Esophagus squamous epithelium (tissue), 5 donors: ENCODE measurements at regions not wholly inside any gene's neighbourhood (a gene's known extent, or its start where the extent isn't known, plus 50 kb on each side); places are given as distances from the start of the nearest gene placed in this dataset.

Experiments used
- DNase-seq: peaks from one replicate; lab custom pipeline; 2025; lab: John Stamatoyannopoulos, UW
- H3K27ac ChIP-seq, 4 donors: fragments of 200-600 bp; sonication (generic); one replicate each; pipeline ENCODE4 v1.5.1; 2016 to 2019; ENCODE audit warnings: mild to moderate bottlenecking in 1 of 4
- H3K27me3 ChIP-seq, 4 donors: fragments of 200-600 bp; sonication (generic); 1 replicate in 3 of 4; 2 replicates in 1 of 4; pipeline versions ENCODE4 v1.5.1 to v1.6.0; 2017 to 2021; ENCODE audit warnings: antibody characterized with exemption in 1 of 4
- H3K36me3 ChIP-seq, 3 donors: fragments of 200-600 bp; sonication (generic); one replicate each; pipeline ENCODE4 v1.5.1; 2016 to 2019
- H3K4me1 ChIP-seq, 3 donors: fragments of 200-600 bp; sonication (generic); one replicate each; pipeline ENCODE4 v1.5.1; 2017 to 2019
- H3K4me3 ChIP-seq, 4 donors: fragments of 200-600 bp; sonication (generic); 1 replicate in 3 of 4; 2 replicates in 1 of 4; pipeline ENCODE4 v1.5.1; 2016 to 2019; ENCODE audit warnings: mild to moderate bottlenecking in 2 of 4, moderate library complexity in 1 of 4
- H3K9me3 ChIP-seq, 3 donors: fragments of 200-600 bp; sonication (generic); one replicate each; pipeline ENCODE4 v1.5.1; 2016 to 2019
- POLR2A ChIP-seq, 4 donors: fragments of 450-650 bp; IDR thresholded peaks; one replicate each; pipeline ENCODE4 v1.6.1; 2017; ENCODE audit warnings: antibody characterized with exemption in 4 of 4, mild to moderate bottlenecking in 4 of 4, moderate library complexity in 3 of 4
- WGBS, 2 donors: methylation state at CpG; one replicate each; pipeline ENCODE4 v1.1.5; 2018; 5-methylcytosine and 5-hydroxymethylcytosine counted together
- intact Hi-C: fragments of 100-400 bp; cut with DNase I; formaldehyde crosslinking; loops from one replicate; pipeline ENCODE4 v1.15.0; 2022
- TF ChIP-seq, protein P1 (sequence below), 6 experiments: fragments of 450-650 bp in 4 of 6; fragments of 200-600 bp in 2 of 6; sonication (generic) in 2 of 6; IDR thresholded peaks; one replicate each; pipeline ENCODE4 v1.5.1; 2016 to 2019; ENCODE audit warnings: antibody characterized with exemption in 6 of 6, mild to moderate bottlenecking in 4 of 6, moderate library complexity in 4 of 6
- donor health status: DM: yes; HTN: yes; CAD: no.

DNA sequence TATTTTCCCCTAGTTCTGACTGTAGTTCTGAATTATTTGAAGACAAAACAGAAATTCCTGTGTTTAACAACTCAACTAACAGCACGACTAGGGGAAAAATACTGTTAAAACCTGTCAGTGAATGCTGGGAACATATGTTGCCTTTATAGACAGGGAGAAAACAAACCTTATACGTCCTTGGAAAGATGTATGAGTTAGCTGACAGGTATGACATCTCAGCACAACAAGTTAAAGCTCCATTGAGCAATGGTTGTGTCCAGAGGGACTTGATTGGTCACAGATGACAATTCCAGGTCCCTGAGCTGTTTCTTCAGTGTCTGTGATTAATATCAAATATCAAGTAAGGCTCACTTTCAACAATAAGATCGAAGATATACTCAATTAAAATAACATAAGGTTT lies 58.2 kb upstream of the DDIT4L start:
- H3K4me1 ChIP-seq: no peaks in the 10 kb centered on the region
- intact Hi-C loops: no loop called here
- H3K4me3 ChIP-seq: no peak overlapping the region
- no peaks in the 10 kb centered on the region for H3K27me3 ChIP-seq
- H3K9me3 ChIP-seq: no peaks in the 10 kb centered on the region
- no peaks in the 10 kb centered on the region for H3K36me3 ChIP-seq
- no peak for DNase-seq
- no peak for TF ChIP-seq POLR2A (IDR thresholded peaks at IDR 0.05)
- TF ChIP-seq, protein P1, sequence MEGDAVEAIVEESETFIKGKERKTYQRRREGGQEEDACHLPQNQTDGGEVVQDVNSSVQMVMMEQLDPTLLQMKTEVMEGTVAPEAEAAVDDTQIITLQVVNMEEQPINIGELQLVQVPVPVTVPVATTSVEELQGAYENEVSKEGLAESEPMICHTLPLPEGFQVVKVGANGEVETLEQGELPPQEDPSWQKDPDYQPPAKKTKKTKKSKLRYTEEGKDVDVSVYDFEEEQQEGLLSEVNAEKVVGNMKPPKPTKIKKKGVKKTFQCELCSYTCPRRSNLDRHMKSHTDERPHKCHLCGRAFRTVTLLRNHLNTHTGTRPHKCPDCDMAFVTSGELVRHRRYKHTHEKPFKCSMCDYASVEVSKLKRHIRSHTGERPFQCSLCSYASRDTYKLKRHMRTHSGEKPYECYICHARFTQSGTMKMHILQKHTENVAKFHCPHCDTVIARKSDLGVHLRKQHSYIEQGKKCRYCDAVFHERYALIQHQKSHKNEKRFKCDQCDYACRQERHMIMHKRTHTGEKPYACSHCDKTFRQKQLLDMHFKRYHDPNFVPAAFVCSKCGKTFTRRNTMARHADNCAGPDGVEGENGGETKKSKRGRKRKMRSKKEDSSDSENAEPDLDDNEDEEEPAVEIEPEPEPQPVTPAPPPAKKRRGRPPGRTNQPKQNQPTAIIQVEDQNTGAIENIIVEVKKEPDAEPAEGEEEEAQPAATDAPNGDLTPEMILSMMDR (IDR thresholded peaks at IDR 0.05): no peak
- WGBS, 2 donors: 46 to 56% methylated on average over 3 of the region's 3 CpGs
- H3K27ac ChIP-seq: no peak overlapping the region

DNA sequence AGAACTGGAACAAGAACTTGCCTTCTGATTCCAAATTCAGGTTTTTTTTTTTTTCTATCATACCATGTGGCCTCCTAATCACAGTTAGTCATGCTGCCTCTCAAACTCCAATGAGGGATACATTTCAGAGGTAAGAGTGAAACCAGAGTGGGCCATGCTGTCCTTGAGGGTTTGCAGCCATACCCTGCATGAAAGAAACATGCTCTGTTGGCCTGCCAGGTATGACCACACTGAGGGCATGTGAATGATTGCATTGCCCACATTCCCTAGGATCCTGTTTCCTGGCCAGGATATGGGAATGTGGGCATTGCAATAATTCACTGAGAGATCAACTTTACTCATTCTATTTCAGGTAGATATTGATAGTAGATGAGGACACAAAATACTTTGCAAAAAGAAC lies 56.4 kb upstream of the DDIT4L start:
- H3K9me3 ChIP-seq: no peaks in the 10 kb centered on the region
- TF ChIP-seq, protein P1 (IDR thresholded peaks at IDR 0.05): no peak
- no peak for TF ChIP-seq POLR2A (IDR thresholded peaks at IDR 0.05)
- H3K27me3 ChIP-seq: no peaks in the 10 kb centered on the region
- intact Hi-C loops: no loop called here
- H3K4me3 ChIP-seq: no peak overlapping the region
- DNase-seq: no peak
- H3K27ac ChIP-seq: no peak overlapping the region
- no peaks in the 10 kb centered on the region for H3K4me1 ChIP-seq
- no peaks in the 10 kb centered on the region for H3K36me3 ChIP-seq

DNA sequence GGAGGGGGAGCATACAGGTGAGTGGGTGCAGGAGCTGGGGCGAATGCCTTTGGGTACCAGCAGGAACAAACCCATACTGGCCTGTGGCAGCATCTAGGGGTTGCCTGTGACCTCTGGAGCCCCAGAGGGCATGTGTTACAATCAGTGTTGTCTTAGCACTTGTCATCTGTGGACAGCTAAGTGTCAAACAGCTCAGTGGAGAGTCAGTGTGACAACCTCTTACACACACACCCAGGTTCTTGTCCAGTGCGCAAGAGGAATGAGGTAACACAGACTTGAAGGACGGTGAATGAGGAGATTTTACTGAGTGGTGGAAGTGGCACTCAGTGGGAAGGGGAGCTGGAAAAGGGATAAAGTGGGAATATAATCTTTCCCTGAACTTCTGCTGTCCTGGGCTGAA lies 54.1 kb upstream of the DDIT4L start:
- H3K36me3 ChIP-seq: no peaks in the 10 kb centered on the region
- H3K4me3 ChIP-seq: no peak overlapping the region
- no peak overlapping the region for H3K27ac ChIP-seq
- no peaks in the 10 kb centered on the region for H3K9me3 ChIP-seq
- 87 to 97% methylated on average over 3 of the region's 3 CpGs for WGBS, 2 donors
- no peak for DNase-seq
- no peak for TF ChIP-seq POLR2A (IDR thresholded peaks at IDR 0.05)
- TF ChIP-seq, protein P1 (IDR thresholded peaks at IDR 0.05): no peak
- intact Hi-C loops: no loop called here
- no peaks in the 10 kb centered on the region for H3K27me3 ChIP-seq
- no peaks in the 10 kb centered on the region for H3K4me1 ChIP-seq
